NCI-H748 (cell line): ENCODE measurements at regions not wholly inside any gene's neighbourhood (a gene's known extent, or its start where the extent isn't known, plus 50 kb on each side); places are given as distances from the start of the nearest gene placed in this dataset.
A peak's percentile ranks its signal among the peaks of the same experiment; 100 is the strongest.

Experiments
- DNase-seq: peaks from one replicate; lab custom pipeline; 2025; ENCODE audit not compliant: unreplicated experiment; lab: John Stamatoyannopoulos, UW

DNA sequence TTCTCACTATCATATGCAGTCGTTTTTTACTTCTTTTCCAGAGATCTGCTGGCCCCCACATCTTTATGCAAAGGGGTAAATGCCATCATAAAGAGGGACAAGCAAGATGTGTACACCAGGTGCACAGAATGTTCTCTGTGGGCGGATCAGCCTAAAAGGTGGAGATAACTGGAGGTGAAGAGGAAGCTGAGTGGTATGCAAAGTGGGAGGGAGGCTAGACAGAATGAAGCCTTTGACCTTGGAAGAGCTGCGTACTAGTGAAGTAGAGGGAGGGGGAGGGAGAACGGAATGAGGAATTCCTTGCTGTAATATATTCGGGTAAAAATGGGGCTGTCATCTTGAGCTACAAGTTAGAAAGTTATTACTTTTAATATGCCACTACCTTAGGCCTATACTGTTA is 287.5 kb upstream of the VRK2 start:
- no peak for DNase-seq

DNA sequence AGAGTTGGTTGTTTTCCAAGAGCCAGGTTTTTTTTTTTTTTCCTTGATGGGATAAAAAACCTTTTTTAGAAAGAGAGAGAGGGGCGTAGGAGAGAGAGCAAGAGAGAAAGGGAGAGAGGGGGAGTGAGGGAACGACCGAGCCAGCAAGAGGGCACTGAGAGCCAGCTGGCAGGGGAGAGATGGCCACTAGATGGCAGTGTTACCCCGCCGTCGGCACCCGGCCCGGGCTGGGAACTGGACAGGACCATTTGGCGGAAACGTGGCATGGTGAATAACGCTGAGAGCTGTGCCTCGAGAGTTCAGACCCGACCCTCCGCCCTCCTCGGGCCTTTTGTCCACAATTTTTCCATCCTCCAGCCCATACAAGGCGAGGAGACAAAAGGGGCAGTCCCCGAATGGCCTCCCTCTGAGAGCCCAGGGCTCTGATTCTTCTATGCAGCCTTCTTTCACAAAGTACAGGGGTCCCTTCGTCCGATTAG is 286.7 kb upstream of the VRK2 start:
- DNase-seq, result peak; percentile 80

DNA sequence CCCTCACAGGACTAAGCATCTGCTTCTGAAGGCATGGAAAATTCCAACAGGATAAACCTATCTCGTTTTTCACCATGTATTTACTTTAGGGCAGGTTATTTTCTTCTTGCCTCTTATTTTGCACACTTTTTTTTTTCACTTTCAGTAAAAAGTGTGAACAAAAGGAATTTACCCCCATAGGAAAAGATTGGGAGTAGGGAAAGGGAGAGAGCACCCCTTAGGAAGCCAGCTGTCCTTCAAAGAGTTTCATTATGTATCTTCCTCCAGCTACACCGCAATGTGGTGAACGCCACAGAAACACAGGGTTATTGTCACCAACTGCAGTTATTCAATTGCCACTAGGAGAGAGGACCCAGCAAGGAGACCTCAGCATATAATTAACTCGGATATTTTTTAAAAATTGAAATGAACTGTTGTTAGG is 286.2 kb upstream of the VRK2 start:
- DNase-seq, result peak; percentile 22

DNA sequence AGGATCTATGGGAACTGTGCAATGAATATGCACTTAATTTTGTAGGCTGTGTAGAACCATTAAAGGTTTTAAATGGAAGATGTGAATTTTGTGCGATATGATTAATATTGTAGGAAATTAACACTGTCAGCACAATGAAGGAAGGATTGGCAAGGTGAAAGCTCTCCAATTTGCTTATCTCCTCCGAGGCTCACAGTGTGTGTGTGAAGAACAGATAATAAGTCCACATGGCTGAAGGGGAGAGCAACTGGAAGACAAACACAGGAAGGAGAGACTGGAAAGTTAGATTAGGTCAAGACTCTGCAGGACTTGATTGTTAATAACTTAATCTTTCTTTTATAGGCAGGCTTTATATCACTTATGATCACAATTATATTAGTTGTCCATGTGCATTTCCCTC is 269.7 kb upstream of the VRK2 start:
- peak; percentile 6 for DNase-seq

DNA sequence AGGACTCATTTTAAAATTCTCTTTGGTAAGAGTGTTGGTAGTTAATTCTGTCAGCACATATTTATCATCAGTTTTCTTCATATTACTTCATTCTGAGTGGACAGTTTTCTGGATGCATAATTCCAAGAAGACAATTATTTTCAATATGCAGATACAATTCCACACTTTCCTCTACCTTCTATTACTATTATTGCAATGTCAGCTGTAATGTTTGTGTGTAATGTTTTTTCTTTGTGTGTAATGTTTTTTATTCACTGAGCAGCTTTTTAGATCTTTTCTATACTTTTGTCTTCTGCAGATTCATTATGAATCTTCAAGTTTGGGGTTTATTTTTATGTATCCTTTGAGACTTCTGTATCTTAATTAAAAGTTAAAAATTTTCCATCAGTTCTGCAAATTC is 264.0 kb upstream of the VRK2 start:
- DNase-seq, result no peak

DNA sequence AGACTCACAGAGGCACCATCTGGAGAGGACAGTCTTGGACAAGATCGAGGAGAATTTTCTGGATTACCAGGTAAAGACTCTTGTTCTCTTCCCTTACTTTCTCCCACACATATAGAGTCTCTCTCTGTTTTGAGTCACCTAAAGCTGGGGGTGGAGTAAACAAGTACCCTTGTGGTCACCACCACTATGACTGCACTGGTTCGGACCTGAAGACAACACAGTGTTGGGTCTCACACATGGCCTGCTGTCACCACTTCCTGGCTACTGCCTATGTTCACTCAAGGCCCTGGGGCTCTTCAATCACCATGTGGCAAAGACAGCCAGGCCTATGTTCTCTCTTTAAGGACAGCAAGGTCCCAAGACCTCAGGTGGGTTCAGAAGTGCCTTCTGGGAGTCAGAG is 253.3 kb upstream of the VRK2 start:
- no peak for DNase-seq

DNA sequence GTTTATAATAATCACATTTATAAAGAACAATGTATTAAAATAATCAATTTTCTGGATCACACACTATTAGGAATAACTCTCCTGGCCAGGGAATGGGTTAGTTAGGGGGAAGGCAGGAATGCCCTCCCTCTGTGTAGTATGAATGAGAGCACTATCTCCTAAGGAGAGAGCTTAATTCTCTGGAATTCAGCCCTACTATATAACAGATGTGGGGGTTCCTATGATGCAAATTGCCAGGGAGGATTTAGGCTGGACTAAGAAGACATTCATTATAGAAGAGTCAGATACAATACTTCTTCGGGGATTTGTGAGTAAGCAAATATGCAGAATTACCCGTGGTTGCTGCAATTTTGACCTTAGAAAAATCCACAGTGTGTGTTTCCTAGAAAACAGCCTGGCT is 250.1 kb upstream of the VRK2 start:
- DNase-seq, result no peak

DNA sequence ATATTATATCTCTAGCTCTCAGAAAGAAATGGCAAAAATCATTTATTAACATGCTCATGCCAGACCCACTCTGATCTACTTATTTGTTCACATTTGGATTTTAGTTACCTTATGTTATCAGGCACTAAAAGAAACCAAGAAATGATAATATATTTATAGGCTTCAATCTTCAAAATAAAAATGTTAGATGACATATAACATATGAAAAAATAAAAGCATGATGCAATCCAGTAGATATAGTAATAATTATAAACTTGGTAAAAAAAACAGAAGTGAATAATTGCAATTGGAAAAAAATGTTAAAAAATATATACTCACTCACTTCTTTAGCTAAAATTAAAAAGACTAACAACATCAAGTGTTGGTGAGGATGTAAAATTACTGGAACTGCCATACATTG is 248.3 kb upstream of the VRK2 start:
- DNase-seq, result no peak

DNA sequence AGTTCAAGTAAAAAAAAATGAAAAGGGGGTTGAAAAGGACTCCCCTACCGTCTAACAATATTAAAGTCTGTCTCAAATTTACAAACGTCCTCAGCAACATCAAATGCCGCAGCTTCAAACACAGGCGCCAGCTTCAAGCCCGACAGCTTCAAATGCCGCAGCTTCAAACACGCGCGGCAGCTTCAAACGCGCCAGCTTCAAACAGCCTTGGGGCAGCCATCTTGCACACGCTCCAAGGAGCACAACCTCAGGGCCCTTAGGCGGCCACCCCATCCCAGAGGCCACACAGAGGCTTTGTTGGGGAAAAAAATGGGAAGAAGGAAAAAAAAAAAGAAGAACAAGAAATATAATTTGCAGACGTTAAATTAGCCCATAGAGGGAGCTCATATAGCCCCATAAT is 244.4 kb upstream of the VRK2 start:
- no peak for DNase-seq

DNA sequence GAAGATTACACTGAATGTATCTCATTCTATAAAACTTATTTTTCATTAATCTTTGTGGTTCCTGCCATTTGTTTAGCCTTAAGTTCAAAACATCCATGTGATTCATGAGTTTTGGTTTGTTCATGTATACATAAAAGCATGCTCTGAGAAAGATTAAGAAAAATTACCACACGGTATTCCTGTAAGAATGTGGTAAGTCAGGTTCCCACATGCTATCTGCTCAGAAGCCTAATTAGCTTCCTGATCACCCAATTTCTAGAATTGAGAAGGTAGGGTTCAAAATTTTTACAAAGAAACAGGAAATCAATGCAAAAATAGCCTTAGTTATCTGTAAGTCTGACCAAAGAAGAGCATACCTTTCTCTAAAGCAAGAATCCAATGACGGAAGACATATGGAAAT is 241.6 kb upstream of the VRK2 start:
- no peak for DNase-seq

DNA sequence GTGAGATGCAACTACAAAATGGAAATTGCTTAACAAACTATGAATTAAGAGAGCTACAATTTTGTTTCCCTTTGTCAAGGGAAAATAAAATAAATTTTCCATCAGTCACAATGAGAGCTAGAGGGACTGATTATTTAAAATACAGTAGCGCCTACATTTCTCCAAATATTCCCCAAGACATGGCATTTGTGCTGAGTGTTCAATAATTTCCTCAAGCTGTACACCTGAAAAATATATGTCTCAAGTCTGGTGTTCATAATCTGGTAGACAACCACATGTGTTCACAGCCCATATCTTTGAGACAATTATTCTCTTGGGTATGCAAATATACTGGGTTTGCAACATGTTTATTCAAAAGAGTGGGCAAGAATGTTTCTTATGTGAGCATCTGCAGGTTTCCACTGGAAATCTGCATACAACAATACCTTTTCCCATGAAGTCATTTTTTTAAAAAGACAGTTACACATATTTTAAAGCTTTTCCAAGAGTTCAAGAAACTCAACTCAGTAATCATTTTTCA is 240.1 kb upstream of the VRK2 start:
- no peak for DNase-seq

DNA sequence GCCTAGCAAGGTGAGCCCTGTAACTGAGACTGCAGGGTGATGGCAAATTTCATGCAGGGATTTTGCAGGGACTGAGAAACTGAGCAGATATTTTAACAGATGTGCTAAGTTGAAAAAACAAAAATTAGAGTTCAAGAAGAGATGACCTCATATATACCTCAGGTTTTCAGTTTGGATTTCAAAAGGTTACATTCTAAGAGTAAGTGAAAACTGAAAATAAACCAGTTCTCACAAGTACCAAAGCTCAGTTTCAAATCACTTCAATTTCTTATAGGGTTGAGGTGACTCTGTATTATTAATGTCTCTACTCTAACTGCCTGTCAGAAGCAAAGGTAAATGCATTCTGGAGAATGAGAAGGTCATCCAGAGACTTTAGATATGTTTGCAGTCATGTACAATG is 237.4 kb upstream of the VRK2 start:
- DNase-seq, result no peak

DNA sequence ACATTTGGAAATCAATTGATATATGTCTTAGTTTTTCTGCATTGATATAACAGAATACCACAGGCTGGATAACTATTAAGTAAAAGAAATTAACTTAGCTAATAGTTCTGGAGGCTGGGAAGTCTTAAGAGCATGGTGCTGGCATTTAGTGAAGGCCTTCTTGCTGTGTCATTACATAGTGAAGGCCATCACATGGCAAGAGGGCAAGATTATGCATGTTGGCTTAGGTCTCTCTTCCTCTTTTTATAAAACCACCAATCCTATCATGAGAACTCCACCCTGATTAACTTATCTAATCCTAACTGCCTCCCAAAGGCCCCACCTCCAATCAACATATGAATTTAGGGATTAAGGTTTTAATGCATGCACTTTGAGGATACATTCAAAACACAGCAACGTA is 225.5 kb upstream of the VRK2 start:
- DNase-seq, result no peak

DNA sequence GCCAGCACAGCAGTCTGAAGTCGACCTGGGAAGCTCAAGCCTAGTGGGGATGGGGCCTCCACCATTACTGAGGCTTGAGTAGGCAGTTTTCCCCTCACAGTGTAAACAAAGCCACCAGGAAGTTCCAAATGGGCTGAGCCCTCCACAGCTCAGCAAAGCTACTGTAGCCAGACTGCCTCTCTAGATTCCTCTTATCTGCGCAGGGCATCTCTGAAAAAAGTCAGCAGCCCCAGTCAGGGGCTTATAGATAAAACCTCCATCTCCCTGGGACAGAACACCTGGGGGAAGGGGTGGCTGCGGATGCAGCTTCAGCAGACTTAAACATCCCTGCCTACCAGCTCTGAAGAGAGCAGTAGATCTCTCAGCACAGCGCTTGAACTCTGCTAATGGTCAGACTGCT is 218.4 kb upstream of the VRK2 start:
- DNase-seq, result no peak

DNA sequence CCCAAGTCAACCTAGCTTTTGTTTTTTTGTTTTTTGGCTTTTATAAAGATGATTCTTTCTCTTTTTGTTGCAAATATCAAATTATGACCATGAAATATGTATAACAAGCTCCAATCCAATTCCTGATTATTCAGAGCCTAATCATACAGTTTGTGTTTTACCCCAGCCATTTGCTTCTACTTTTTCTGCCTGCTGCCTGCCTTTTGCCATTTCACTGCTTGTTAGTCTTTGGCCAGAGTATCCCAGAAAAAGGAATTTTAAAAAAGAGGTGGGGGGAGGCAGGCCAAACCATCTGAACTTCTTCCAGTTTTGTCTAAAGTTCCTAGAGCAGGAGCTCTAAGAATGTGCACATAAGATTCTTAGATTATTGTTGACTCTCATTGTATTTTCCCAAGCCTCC is 211.9 kb upstream of the VRK2 start:
- no peak for DNase-seq

DNA sequence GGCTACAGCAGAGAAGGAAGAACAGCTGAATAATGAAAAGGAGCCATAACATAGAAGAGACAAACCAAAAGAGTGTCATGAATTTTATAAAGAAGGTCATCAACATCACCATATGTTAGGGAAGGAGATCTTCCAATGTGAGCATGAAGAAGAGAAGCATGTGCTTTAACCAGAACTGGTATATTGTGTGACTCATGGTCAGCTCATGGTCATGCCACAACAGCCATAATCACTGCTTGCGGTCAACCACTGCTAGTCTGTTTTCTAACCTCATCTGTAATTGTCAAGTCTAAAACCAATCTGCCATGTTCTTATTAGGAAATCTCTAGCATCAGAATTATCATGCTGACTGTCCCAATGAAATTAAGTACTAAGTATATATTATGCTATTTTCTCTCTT is 204.1 kb upstream of the VRK2 start:
- no peak for DNase-seq

DNA sequence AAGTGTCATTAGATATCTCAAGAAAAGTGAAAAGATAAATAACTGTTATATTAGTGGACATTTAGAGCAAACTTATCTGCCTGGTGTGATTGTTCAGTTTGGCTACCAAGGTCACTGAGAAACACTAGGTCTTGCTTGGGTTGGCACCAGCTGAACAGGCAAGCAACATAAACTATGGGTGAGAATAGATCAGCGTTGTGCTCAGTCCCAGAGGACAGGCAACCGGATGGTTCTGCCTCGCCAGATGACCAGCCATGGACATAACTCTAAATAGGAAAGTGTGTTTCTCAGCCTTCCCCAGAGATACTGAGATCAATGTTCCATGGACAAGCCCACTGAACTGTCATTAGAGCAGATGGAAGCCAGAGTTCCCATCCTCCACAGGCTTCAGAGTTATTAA is 203.4 kb upstream of the VRK2 start:
- no peak for DNase-seq

DNA sequence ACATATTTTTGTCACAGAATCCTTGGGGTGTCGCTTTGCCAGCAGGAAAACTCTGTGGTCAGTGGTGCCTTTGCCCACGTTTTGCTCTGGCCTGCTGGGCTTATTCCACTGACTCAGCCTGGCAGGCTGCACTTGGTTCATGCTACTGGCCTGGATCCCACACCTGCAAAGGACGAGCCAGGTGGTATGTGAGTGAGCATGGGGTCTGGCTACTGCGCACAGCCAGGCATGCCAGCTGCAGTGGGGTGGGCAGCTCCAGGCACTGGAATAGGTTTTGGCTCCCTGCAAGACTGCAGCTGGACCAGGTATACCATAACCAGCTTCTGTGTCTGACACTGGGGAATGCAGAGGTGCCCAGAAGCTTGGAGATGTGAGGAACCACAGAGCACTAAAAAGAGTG is 197.9 kb upstream of the VRK2 start:
- no peak for DNase-seq

DNA sequence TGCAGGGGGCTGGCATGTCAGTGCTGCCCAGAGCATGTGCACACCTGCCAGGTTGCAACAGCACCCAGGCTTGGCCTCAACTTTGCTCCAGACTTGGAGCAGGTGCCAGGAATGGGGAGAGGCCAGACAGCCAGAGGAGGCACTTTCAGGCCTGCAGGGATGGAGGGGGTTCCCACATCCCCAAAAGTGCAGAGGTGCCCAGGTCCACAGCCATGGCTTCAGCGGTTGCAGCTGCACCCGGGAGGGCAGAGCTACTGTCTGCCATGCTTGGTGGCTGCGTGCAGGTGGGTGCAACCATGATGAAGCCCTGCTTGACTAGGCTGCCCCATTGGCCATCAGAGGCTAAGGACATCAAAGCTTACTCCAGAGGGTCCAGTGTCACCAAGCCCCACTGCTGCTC is 196.8 kb upstream of the VRK2 start:
- no peak for DNase-seq

DNA sequence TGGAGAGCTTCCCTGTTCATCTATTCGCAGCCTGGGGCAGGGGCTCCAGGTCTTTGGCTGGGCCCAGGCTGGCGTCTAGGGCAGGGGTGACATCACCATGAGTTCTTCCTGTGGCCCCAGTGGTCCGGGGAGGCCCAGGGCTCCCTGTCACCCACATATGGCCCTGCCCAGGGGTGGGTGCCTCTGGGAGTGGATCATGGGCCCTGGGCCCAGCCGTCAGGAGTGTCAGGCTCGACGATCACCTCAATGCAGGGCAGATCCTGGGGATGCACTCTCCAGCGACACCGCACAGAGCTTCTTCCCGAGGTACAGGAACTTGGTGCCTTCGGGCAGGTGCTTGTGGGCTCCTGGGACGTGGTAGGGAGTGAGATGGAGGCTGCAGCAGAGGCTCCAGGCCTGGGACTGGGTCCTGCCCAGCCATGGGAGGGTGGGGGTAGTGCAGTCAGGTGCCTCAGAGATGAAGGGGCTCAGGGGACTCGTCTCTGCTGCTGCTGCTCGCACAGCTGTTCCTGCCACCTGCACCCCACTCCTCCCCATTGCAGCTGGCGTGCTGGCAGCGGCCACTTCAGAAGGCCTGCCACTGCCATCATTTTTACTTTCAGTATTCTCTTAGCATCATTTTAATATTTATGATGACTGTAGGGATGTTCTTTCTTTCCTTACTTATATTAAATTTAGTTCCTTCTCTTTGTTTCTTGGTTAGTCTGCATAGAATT is 196.0 kb upstream of the VRK2 start:
- no peak for DNase-seq

DNA sequence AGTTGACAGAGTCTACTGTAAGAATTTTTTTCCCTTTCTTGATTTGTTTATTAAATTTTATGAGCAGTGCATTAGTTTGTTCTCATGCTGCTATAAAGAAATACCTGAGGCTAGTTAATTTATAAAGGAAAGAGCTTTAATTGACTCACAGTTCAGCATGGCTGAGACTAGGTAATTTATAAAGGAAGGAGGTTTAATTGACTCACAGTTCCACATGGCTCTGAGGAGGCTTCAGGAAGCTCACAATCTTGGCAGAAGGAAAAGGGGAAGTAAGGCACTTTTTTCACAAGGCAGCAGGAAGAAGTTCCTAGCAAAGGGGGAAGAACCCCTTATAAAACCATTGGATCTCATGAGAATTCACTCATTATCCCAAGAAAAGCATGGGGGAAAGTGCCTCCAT is 191.4 kb upstream of the VRK2 start:
- no peak for DNase-seq

DNA sequence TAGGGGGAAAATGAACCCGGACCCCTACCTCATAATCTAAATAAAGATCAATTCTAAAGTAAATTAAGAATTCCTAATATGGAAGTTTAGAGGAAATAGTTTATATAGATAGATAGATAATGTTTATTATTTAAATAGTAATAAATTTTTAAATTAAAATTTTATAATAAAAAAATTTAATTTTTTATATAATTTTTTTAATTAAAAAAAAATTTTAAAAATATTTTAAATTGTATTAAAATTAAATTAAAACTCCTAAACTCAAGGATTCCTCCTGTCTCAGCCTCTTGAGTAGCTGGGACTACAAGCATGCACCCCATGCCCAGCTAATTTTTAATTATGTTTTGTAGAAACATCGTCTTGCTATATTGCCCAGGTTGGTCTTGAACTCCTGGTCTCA is 186.9 kb upstream of the VRK2 start:
- DNase-seq, result no peak

DNA sequence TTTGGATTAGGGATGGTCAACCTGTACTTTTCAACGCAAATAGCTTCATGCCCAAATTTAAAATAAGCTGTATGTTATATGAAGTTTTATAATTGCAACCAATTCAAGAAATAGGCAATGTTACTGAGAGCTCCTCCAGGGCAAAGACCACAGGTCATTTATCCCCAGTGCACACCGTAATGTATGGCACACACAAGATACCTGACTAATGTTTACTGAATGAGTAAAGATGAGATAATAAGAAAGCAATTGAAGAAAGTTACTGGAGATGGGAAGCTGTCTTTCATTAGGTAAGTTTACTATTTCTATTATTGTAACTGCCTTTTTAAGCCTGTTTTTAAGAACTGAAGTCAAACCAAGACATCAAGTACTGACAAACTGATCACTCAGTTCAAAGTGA is 184.5 kb upstream of the VRK2 start:
- no peak for DNase-seq
